Trophoblast cell (in vitro differentiated cells and primary cell): ENCODE measurements at regions not wholly inside any gene's neighbourhood (a gene's known extent, or its start where the extent isn't known, plus 50 kb on each side); places are given as distances from the start of the nearest gene placed in this dataset.
"Not testable (repeated sequence)": the region's sequence is repeated elsewhere in the genome, so short reads cannot be mapped to it uniquely, and the experiment has no call there.

Experiments
- DNase-seq, 2 donors: peaks; one replicate each; pipeline ENCODE4 v3.0.0-alpha.2; 2016
- H2AFZ ChIP-seq: 2 replicates; pipeline ENCODE4 v1.6.1; 2013; ENCODE audit warnings: low read length, moderate library complexity, mild to moderate bottlenecking; ENCODE audit not compliant: insufficient read depth, poor library complexity
- H2AK5ac ChIP-seq: 2 replicates; pipeline ENCODE4 v1.6.1; 2013; ENCODE audit warnings: mild to moderate bottlenecking, low read length
- H2BK120ac ChIP-seq: 2 replicates; pipeline ENCODE4 v1.6.1; 2013; ENCODE audit warnings: low read length, mild to moderate bottlenecking, moderate library complexity; ENCODE audit not compliant: insufficient read depth, poor library complexity
- H2BK12ac ChIP-seq: 2 replicates; pipeline ENCODE4 v1.6.1; 2013; ENCODE audit warnings: mild to moderate bottlenecking, low read length, moderate library complexity
- H2BK5ac ChIP-seq: 2 replicates; pipeline ENCODE4 v1.6.1; 2013; ENCODE audit warnings: low read length, low read depth, moderate library complexity, mild to moderate bottlenecking; ENCODE audit not compliant: poor library complexity
- H3K14ac ChIP-seq: 2 replicates; pipeline ENCODE4 v1.6.1; 2013; ENCODE audit warnings: mild to moderate bottlenecking, low read length
- H3K18ac ChIP-seq: 2 replicates; pipeline ENCODE4 v1.6.1; 2013; ENCODE audit warnings: mild to moderate bottlenecking, low read length
- H3K23ac ChIP-seq: 2 replicates; pipeline ENCODE4 v1.6.1; 2013; ENCODE audit warnings: low read length
- H3K27ac ChIP-seq: 2 replicates; pipeline ENCODE4 v1.5.1; 2013; ENCODE audit warnings: low read depth, mild to moderate bottlenecking, inconsistent platforms, low read length, moderate library complexity
- H3K27me3 ChIP-seq: 2 replicates; pipeline ENCODE4 v1.6.1; 2013; ENCODE audit warnings: inconsistent platforms, mild to moderate bottlenecking, low read length, moderate library complexity; ENCODE audit not compliant: insufficient read depth
- H3K36me3 ChIP-seq, 2 experiments: 1 replicate in 1 of 2; 2 replicates in 1 of 2; pipeline ENCODE4 v1.6.1; 2013; ENCODE audit warnings: low read length in 2 of 2, mild to moderate bottlenecking in 2 of 2, moderate library complexity in 1 of 2; ENCODE audit not compliant: insufficient read depth in 2 of 2, control insufficient read depth in 1 of 2
- H3K4ac ChIP-seq: 2 replicates; pipeline ENCODE4 v1.6.1; 2013; ENCODE audit warnings: low read depth, mild to moderate bottlenecking, low read length, moderate library complexity
- H3K4me1 ChIP-seq, 2 experiments: 1 replicate in 1 of 2; 2 replicates in 1 of 2; pipeline ENCODE4 v1.6.1; 2013; ENCODE audit warnings: low read length in 2 of 2, mild to moderate bottlenecking in 2 of 2, moderate library complexity in 1 of 2; ENCODE audit not compliant: insufficient read depth in 2 of 2, control insufficient read depth in 1 of 2
- H3K4me2 ChIP-seq: 2 replicates; pipeline ENCODE4 v1.6.1; 2013; ENCODE audit warnings: inconsistent platforms, mild to moderate bottlenecking, low read length, moderate library complexity
- H3K4me3 ChIP-seq: 2 replicates; pipeline ENCODE4 v1.5.1; 2013; ENCODE audit warnings: mild to moderate bottlenecking, low read depth, low read length, inconsistent platforms
- H3K79me1 ChIP-seq: one replicate; pipeline ENCODE4 v1.6.1; 2013; ENCODE audit warnings: low read length
- H3K79me2 ChIP-seq: 2 replicates; pipeline ENCODE4 v1.6.1; 2013; ENCODE audit warnings: low read length, mild to moderate bottlenecking; ENCODE audit not compliant: control insufficient read depth, insufficient read depth, poor library complexity
- H3K9ac ChIP-seq: 2 replicates; pipeline ENCODE4 v1.6.1; 2013; ENCODE audit warnings: mild to moderate bottlenecking, low read length
- H3K9me3 ChIP-seq: 2 replicates; pipeline ENCODE4 v1.6.1; 2013; ENCODE audit warnings: low read depth, mild to moderate bottlenecking, control low read depth, inconsistent platforms, low read length; ENCODE audit not compliant: insufficient read depth
- H4K12ac ChIP-seq: 2 replicates; pipeline ENCODE4 v1.6.1; 2013; ENCODE audit warnings: low read depth, mild to moderate bottlenecking, low read length, moderate library complexity
- H4K8ac ChIP-seq: 2 replicates; pipeline ENCODE4 v1.6.1; 2013; ENCODE audit warnings: low read depth, mild to moderate bottlenecking, low read length, moderate library complexity
- H4K91ac ChIP-seq: one replicate; pipeline ENCODE4 v1.6.1; 2013; ENCODE audit warnings: low read depth, mild to moderate bottlenecking, low read length, moderate library complexity
- WGBS: extraction: QIAGEN DNeasy Blood & Tissue Kit; methylation state at CpG from one replicate; pipeline ENCODE4 v1.1.7; 2013; ENCODE audit warnings: missing lambda C conversion rate; ENCODE audit not compliant: insufficient read length, insufficient coverage; ENCODE audit errors: extremely low coverage; 5-methylcytosine and 5-hydroxymethylcytosine counted together

- Histone ChIP-seq H3K18ac (no peak overlapping the region), H3K23ac (no peak overlapping the region), H3K9me3 (no peaks in the 10 kb centered on the region), H2BK12ac (no peak overlapping the region), H2BK5ac (no peak overlapping the region), H3K9ac (no peak overlapping the region), H3K4ac (no peak overlapping the region), H2BK120ac (no peak overlapping the region), H3K79me1 (no peaks in the 10 kb centered on the region), H3K36me3 (no peaks in the 10 kb centered on the region), H3K14ac (no peak overlapping the region), H2AFZ (no peak overlapping the region), H3K27ac (no peak overlapping the region), H3K4me3 (no peak overlapping the region), H3K79me2 (no peaks in the 10 kb centered on the region), H4K8ac (no peak overlapping the region), H4K91ac (no peak overlapping the region), H2AK5ac (no peak overlapping the region), H4K12ac (no peak overlapping the region), H3K4me2 (no peak overlapping the region), H3K27me3 (no peaks in the 10 kb centered on the region), H3K4me1 (no peaks in the 10 kb centered on the region)
- WGBS: no CpG with 5 or more reads among the region's 3 CpGs
- peak; percentile 19 to 52 for DNase-seq
Observed at GRCh38 chr12:33546004-33546403, 106.4 kb upstream of the SYT10 start.

GRCh38 chr12:33547084-33547483 lies 107.5 kb upstream of the SYT10 start:
- no CpG with 5 or more reads among the region's 3 CpGs for WGBS
- Histone ChIP-seq H3K27me3 (no peaks in the 10 kb centered on the region), H3K4ac (no peak overlapping the region)

GRCh38 chr12:33550214-33550613 lies 110.6 kb upstream of the SYT10 start:
- not testable (repeated sequence) for H3K79me1 ChIP-seq, H3K23ac ChIP-seq, H3K27ac ChIP-seq, H3K27me3 ChIP-seq, H4K8ac ChIP-seq, H3K9me3 ChIP-seq, H4K12ac ChIP-seq, H3K4me1 ChIP-seq, H3K18ac ChIP-seq, H3K4ac ChIP-seq, H2BK120ac ChIP-seq, H3K14ac ChIP-seq, H3K9ac ChIP-seq, H2BK5ac ChIP-seq, DNase-seq, H3K79me2 ChIP-seq, H3K4me3 ChIP-seq, H2AFZ ChIP-seq, H2AK5ac ChIP-seq, H3K4me2 ChIP-seq, H2BK12ac ChIP-seq, H4K91ac ChIP-seq, H3K36me3 ChIP-seq

More at GRCh38 chr12:33547084-33547483, 107.5 kb upstream of the SYT10 start:
- H3K18ac ChIP-seq: no peak overlapping the region
- H2AK5ac ChIP-seq: no peak overlapping the region
- peaks cover 3% of the 10 kb centered on the region for H3K9me3 ChIP-seq
- no peaks in the 10 kb centered on the region for H3K79me2 ChIP-seq
- no peak overlapping the region for H2AFZ ChIP-seq
- H3K4me1 ChIP-seq: no peaks in the 10 kb centered on the region
- no peak overlapping the region for H3K4me2 ChIP-seq
- no peak overlapping the region for H2BK12ac ChIP-seq
- no peak overlapping the region for H3K4me3 ChIP-seq
- H3K27ac ChIP-seq: no peak overlapping the region
- H4K91ac ChIP-seq: no peak overlapping the region
- H3K14ac ChIP-seq: no peak overlapping the region
- H3K36me3 ChIP-seq: no peaks in the 10 kb centered on the region
- H4K8ac ChIP-seq: no peak overlapping the region
- no peak overlapping the region for H2BK120ac ChIP-seq
- H3K79me1 ChIP-seq: no peaks in the 10 kb centered on the region
- no peak overlapping the region for H2BK5ac ChIP-seq
- H3K23ac ChIP-seq: no peak overlapping the region
- H4K12ac ChIP-seq: no peak overlapping the region
- no peak for DNase-seq
- H3K9ac ChIP-seq: no peak overlapping the region

- no peaks in the 10 kb centered on the region for H3K79me1 ChIP-seq
- no peak overlapping the region for H3K4me3 ChIP-seq
- no peak overlapping the region for H2AK5ac ChIP-seq
Observed at GRCh38 chr12:33551006-33551405, 111.4 kb upstream of the SYT10 start.

GRCh38 chr12:33555128-33555527 lies 115.5 kb upstream of the SYT10 start:
- Histone ChIP-seq H3K4me3 (no peak overlapping the region), H2AFZ (no peak overlapping the region), H3K18ac (no peak overlapping the region), H3K4me2 (no peak overlapping the region), H3K4ac (no peak overlapping the region), H3K9ac (no peak overlapping the region), H3K79me2 (no peaks in the 10 kb centered on the region), H3K36me3 (peaks cover 0 to 3% of the 10 kb centered on the region in 2 experiments), H2BK5ac (no peak overlapping the region), H3K9me3 (peaks cover 3% of the 10 kb centered on the region), H3K14ac (no peak overlapping the region), H4K8ac (no peak overlapping the region), H2BK120ac (no peak overlapping the region), H3K4me1 (no peaks in the 10 kb centered on the region), H3K27me3 (no peaks in the 10 kb centered on the region), H2BK12ac (no peak overlapping the region), H3K79me1 (no peaks in the 10 kb centered on the region), H3K27ac (no peak overlapping the region), H3K23ac (no peak overlapping the region), H4K12ac (no peak overlapping the region), H4K91ac (no peak overlapping the region), H2AK5ac (no peak overlapping the region)
- no peak for DNase-seq

More at GRCh38 chr12:33551006-33551405, 111.4 kb upstream of the SYT10 start:
- Histone ChIP-seq H4K8ac (no peak overlapping the region), H3K9me3 (peaks cover 3% of the 10 kb centered on the region), H3K18ac (no peak overlapping the region), H2AFZ (no peak overlapping the region), H3K4me2 (no peak overlapping the region), H2BK5ac (no peak overlapping the region), H3K9ac (no peak overlapping the region), H2BK12ac (no peak overlapping the region), H3K27me3 (no peaks in the 10 kb centered on the region), H3K4ac (no peak overlapping the region), H4K12ac (no peak overlapping the region), H4K91ac (no peak overlapping the region), H3K14ac (no peak overlapping the region), H2BK120ac (no peak overlapping the region), H3K27ac (no peak overlapping the region), H3K36me3 (no peaks in the 10 kb centered on the region), H3K4me1 (no peaks in the 10 kb centered on the region), H3K23ac (no peak overlapping the region), H3K79me2 (no peaks in the 10 kb centered on the region)
- DNase-seq: no peak
